H9 (cell line): ENCODE measurements at regions not wholly inside any gene's neighbourhood (a gene's known extent, or its start where the extent isn't known, plus 50 kb on each side); places are given as distances from the start of the nearest gene placed in this dataset.

Experiments used
- DNase-seq: peaks from one replicate; pipeline ENCODE4 v3.0.0-alpha.2; 2017
- H2AFZ ChIP-seq: one replicate; pipeline ENCODE4 v1.6.1; 2013; ENCODE audit warnings: mild to moderate bottlenecking, low read length, control low read depth, moderate library complexity
- H2AK5ac ChIP-seq: 2 replicates; pipeline ENCODE4 v1.6.1; 2013; ENCODE audit warnings: low read length, control low read depth, mixed read lengths; ENCODE audit not compliant: insufficient read length
- H2BK120ac ChIP-seq: one replicate; pipeline ENCODE4 v1.6.1; 2013; ENCODE audit warnings: low read depth, mild to moderate bottlenecking, low read length, control low read depth, inconsistent platforms; ENCODE audit not compliant: poor library complexity, severe bottlenecking
- H2BK12ac ChIP-seq: 2 replicates; pipeline ENCODE4 v1.6.1; 2013; ENCODE audit warnings: low read length, control low read depth, mixed read lengths, low read depth; ENCODE audit not compliant: insufficient read length
- H2BK15ac ChIP-seq: 2 replicates; pipeline ENCODE4 v1.6.1; 2013; ENCODE audit warnings: low read depth, low read length, control low read depth
- H2BK20ac ChIP-seq: one replicate; pipeline ENCODE4 v1.6.1; 2013; ENCODE audit warnings: low read depth, mild to moderate bottlenecking, low read length, control low read depth, inconsistent platforms; ENCODE audit not compliant: poor library complexity, severe bottlenecking
- H2BK5ac ChIP-seq: 2 replicates; pipeline ENCODE4 v1.6.1; 2013; ENCODE audit warnings: low read length, control low read depth, mixed read lengths; ENCODE audit not compliant: insufficient read length
- H3K14ac ChIP-seq: 2 replicates; pipeline ENCODE4 v1.6.1; 2013; ENCODE audit warnings: low read length, control low read depth; ENCODE audit not compliant: insufficient read depth
- H3K18ac ChIP-seq: 2 replicates; pipeline ENCODE4 v1.6.1; 2013; ENCODE audit warnings: low read depth, mild to moderate bottlenecking, mixed read lengths, low read length, control low read depth; ENCODE audit not compliant: insufficient read length
- H3K23ac ChIP-seq: 2 replicates; pipeline ENCODE4 v1.6.1; 2013; ENCODE audit warnings: low read length, control low read depth, mixed read lengths, low read depth; ENCODE audit not compliant: insufficient read length
- H3K23me2 ChIP-seq: 2 replicates; pipeline ENCODE4 v1.6.1; 2013; ENCODE audit warnings: low read depth, mild to moderate bottlenecking, mixed read lengths, low read length, control low read depth; ENCODE audit not compliant: insufficient read length, poor library complexity, severe bottlenecking
- H3K27ac ChIP-seq: 2 replicates; pipeline ENCODE4 v1.5.1; 2013; ENCODE audit warnings: low read length, control low read depth, mixed read lengths, low read depth; ENCODE audit not compliant: insufficient read length
- H3K27me3 ChIP-seq: 2 replicates; pipeline ENCODE4 v1.6.1; 2013; ENCODE audit warnings: low read length, control low read depth, inconsistent platforms; ENCODE audit not compliant: insufficient read depth
- H3K4ac ChIP-seq: 2 replicates; pipeline ENCODE4 v1.6.1; 2013; ENCODE audit warnings: low read depth, mild to moderate bottlenecking, control low read depth, inconsistent platforms, low read length, moderate library complexity
- H3K4me1 ChIP-seq: 2 replicates; pipeline ENCODE4 v1.6.1; 2013; ENCODE audit warnings: low read length, control low read depth, inconsistent platforms; ENCODE audit not compliant: insufficient read depth
- H3K4me2 ChIP-seq: 2 replicates; pipeline ENCODE4 v1.6.1; 2013; ENCODE audit warnings: low read length, control low read depth, mixed read lengths; ENCODE audit not compliant: insufficient read length, insufficient read depth
- H3K56ac ChIP-seq: 2 replicates; pipeline ENCODE4 v1.6.1; 2013; ENCODE audit warnings: low read depth, mild to moderate bottlenecking, mixed read lengths, low read length, control low read depth; ENCODE audit not compliant: insufficient read length
- H3K79me1 ChIP-seq: 2 replicates; pipeline ENCODE4 v1.6.1; 2013; ENCODE audit warnings: low read depth, mild to moderate bottlenecking, moderate library complexity, low read length, control low read depth, inconsistent platforms; ENCODE audit not compliant: insufficient read depth, poor library complexity, severe bottlenecking
- H3K79me2 ChIP-seq: 2 replicates; pipeline ENCODE4 v1.6.1; 2013; ENCODE audit warnings: low read length, control low read depth, inconsistent platforms; ENCODE audit not compliant: insufficient read depth
- H3K9ac ChIP-seq: 2 replicates; pipeline ENCODE4 v1.6.1; 2013; ENCODE audit warnings: low read length, control low read depth, mixed read lengths; ENCODE audit not compliant: insufficient read length; ENCODE audit errors: extremely low read depth
- H3K9me3 ChIP-seq: one replicate; pipeline ENCODE4 v1.6.1; 2013; ENCODE audit warnings: low read depth, low read length, inconsistent platforms; ENCODE audit not compliant: control insufficient read depth
- H3T11ph ChIP-seq: one replicate; pipeline ENCODE4 v1.6.1; 2013; ENCODE audit warnings: mild to moderate bottlenecking, low read length, control low read depth, inconsistent platforms
- H4K20me1 ChIP-seq: one replicate; pipeline ENCODE4 v1.6.1; 2013; ENCODE audit not compliant: control insufficient read depth, insufficient read length, insufficient read depth
- H4K5ac ChIP-seq: 2 replicates; pipeline ENCODE4 v1.6.1; 2013; ENCODE audit warnings: low read depth, mild to moderate bottlenecking, mixed read lengths, low read length, control low read depth; ENCODE audit not compliant: insufficient read length
- H4K8ac ChIP-seq: replicated peaks from 2 replicates; pipeline ENCODE4 v1.6.1; 2013; ENCODE audit warnings: low read length, control low read depth, mixed read lengths, low read depth; ENCODE audit not compliant: insufficient read length
- H4K91ac ChIP-seq: 2 replicates; pipeline ENCODE4 v1.6.1; 2013; ENCODE audit warnings: low read depth, mild to moderate bottlenecking, moderate library complexity, mixed read lengths, low read length, control low read depth; ENCODE audit not compliant: insufficient read length
- H3K27ac Mint-ChIP-seq, 3 experiments: 2 replicates in 2 of 3; 3 replicates in 1 of 3; pipeline ENCODE4 v1.8.0; 2020 to 2021; ENCODE audit warnings: mixed read lengths in 3 of 3, mild to moderate bottlenecking in 1 of 3, moderate library complexity in 1 of 3
- H3K27me3 Mint-ChIP-seq: 2 replicates; pipeline ENCODE4 v1.8.0; 2021; ENCODE audit warnings: low read depth, mild to moderate bottlenecking, moderate library complexity, mixed read lengths
- H3K36me3 Mint-ChIP-seq, 3 experiments: 2 replicates in 2 of 3; 3 replicates in 1 of 3; pipeline ENCODE4 v1.8.0; 2020 to 2021; ENCODE audit warnings: low read depth in 3 of 3, mixed read lengths in 3 of 3; ENCODE audit not compliant: insufficient read depth in 1 of 3
- H3K4me1 Mint-ChIP-seq, 2 experiments: 2 replicates each; pipeline ENCODE4 v1.8.0; 2020; ENCODE audit warnings: mixed read lengths in 2 of 2
- H3K4me3 Mint-ChIP-seq, 2 experiments: 2 replicates in 1 of 2; 3 replicates in 1 of 2; pipeline ENCODE4 v1.8.0; 2020 to 2021; ENCODE audit warnings: mild to moderate bottlenecking in 2 of 2, mixed read lengths in 2 of 2, moderate library complexity in 1 of 2
- H3K9me3 Mint-ChIP-seq, 2 experiments: 2 replicates in 1 of 2; 3 replicates in 1 of 2; pipeline ENCODE4 v1.8.0; 2020; ENCODE audit warnings: mild to moderate bottlenecking in 2 of 2, mixed read lengths in 2 of 2, moderate library complexity in 1 of 2
- WGBS: extraction: QIAGEN DNeasy Blood & Tissue Kit; methylation state at CpG from one replicate; pipeline ENCODE4 v1.1.7; 2013; ENCODE audit warnings: missing lambda C conversion rate, low lambda C conversion rate, mixed read lengths; ENCODE audit not compliant: insufficient read length; ENCODE audit errors: extremely low coverage; 5-methylcytosine and 5-hydroxymethylcytosine counted together
- TF ChIP-seq, protein P1 (sequence below): fragments of 200-600 bp; sonication (generic); conservative IDR thresholded peaks from 3 replicates; pipeline ENCODE4 v1.8.0; 2021; ENCODE audit warnings: antibody characterized with exemption, mild to moderate bottlenecking

DNA sequence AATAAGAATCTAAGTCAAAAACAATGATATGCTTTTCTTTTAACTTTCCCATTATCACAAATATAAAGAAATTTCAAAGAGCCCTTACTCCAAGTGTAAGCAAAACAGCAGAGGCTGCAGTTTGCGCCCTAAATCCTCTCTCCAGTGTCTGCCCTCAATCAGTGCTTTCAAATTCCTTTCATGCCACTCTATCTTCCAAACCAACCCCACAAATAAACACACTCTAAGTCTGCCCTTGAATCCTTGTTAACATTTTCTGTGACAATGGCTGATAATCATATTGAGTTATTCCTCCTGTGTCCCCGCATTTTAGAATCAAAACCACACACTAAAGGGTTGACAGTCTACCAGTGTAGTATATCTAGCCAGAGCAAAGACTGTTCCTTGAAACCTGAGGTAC, 317.9 kb upstream of the MARCKS start:
- Mint-ChIP-seq H3K9me3 (no peaks in the 10 kb centered on the region), H3K36me3 (no peaks in the 10 kb centered on the region), H3K27ac (peak overlapping the region in 2 of 3 experiments; percentile 19 to 56; a peak in 3 of 7 replicates), H3K4me3 (no peak overlapping the region), H3K27me3 (no peaks in the 10 kb centered on the region), H3K4me1 (peaks cover 10 to 18% of the 10 kb centered on the region in 2 experiments)
- no peak overlapping the region for H4K8ac ChIP-seq
- no peak overlapping the region for H3K4ac ChIP-seq
- no peak overlapping the region for H2BK15ac ChIP-seq
- no peaks in the 10 kb centered on the region for H4K20me1 ChIP-seq
- no peaks in the 10 kb centered on the region for H3K79me2 ChIP-seq
- no peaks in the 10 kb centered on the region for H3K23me2 ChIP-seq
- H3K4me1 ChIP-seq = no peaks in the 10 kb centered on the region
- no peak overlapping the region for H2BK120ac ChIP-seq
- no peak overlapping the region for H2BK12ac ChIP-seq
- no peaks in the 10 kb centered on the region for H3K27me3 ChIP-seq
- H3K23ac ChIP-seq = no peak overlapping the region
- H3K4me2 ChIP-seq = no peak overlapping the region
- H3K14ac ChIP-seq = no peak overlapping the region
- no peak overlapping the region for H3K18ac ChIP-seq
- no peak overlapping the region for H3K27ac ChIP-seq
- TF ChIP-seq, protein P1, sequence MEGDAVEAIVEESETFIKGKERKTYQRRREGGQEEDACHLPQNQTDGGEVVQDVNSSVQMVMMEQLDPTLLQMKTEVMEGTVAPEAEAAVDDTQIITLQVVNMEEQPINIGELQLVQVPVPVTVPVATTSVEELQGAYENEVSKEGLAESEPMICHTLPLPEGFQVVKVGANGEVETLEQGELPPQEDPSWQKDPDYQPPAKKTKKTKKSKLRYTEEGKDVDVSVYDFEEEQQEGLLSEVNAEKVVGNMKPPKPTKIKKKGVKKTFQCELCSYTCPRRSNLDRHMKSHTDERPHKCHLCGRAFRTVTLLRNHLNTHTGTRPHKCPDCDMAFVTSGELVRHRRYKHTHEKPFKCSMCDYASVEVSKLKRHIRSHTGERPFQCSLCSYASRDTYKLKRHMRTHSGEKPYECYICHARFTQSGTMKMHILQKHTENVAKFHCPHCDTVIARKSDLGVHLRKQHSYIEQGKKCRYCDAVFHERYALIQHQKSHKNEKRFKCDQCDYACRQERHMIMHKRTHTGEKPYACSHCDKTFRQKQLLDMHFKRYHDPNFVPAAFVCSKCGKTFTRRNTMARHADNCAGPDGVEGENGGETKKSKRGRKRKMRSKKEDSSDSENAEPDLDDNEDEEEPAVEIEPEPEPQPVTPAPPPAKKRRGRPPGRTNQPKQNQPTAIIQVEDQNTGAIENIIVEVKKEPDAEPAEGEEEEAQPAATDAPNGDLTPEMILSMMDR = no peak
- H2AFZ ChIP-seq = no peak overlapping the region
- H2BK5ac ChIP-seq = no peak overlapping the region
- WGBS = no CpG with 5 or more reads among the region's 2 CpGs
- H2AK5ac ChIP-seq = no peak overlapping the region
- no peak overlapping the region for H3K56ac ChIP-seq
- no peaks in the 10 kb centered on the region for H3K79me1 ChIP-seq
- H2BK20ac ChIP-seq = no peak overlapping the region
- DNase-seq = no peak
- no peak overlapping the region for H3K9ac ChIP-seq
- no peak overlapping the region for H4K5ac ChIP-seq
- no peak overlapping the region for H4K91ac ChIP-seq
- no peak overlapping the region for H3T11ph ChIP-seq
- H3K9me3 ChIP-seq = no peaks in the 10 kb centered on the region
